ENCODE measurements at regions not wholly inside any gene's neighbourhood (a gene's known extent, or its start where the extent isn't known, plus 50 kb on each side); places are given as distances from the start of the nearest gene placed in this dataset.
"Not testable (repeated sequence)": the region's sequence is repeated elsewhere in the genome, so short reads cannot be mapped to it uniquely, and the experiment has no call there.

DNA sequence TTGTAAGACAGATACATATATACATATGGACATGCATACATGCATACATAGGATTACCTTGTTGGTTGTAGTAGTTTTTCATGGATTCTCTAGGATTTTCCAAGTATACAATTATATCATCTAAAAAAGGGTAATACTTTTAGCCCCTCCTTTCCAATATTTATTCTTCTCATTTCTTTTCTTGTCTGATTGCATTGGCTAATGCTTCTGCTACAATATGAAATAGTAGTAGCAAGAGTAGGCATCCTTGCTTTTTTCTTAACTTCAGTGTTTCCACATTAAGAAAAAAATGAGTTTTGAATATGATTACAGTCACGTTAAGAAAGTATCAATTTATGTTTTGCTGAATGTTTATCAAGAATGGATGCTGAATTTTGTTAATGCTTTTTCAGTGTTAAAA lies 58.0 kb downstream of the RBFOX3 start:
- no peak for DNase-seq (ENCODE audit: low read depth, low spot score)
- TF ChIP-seq, protein P1, sequence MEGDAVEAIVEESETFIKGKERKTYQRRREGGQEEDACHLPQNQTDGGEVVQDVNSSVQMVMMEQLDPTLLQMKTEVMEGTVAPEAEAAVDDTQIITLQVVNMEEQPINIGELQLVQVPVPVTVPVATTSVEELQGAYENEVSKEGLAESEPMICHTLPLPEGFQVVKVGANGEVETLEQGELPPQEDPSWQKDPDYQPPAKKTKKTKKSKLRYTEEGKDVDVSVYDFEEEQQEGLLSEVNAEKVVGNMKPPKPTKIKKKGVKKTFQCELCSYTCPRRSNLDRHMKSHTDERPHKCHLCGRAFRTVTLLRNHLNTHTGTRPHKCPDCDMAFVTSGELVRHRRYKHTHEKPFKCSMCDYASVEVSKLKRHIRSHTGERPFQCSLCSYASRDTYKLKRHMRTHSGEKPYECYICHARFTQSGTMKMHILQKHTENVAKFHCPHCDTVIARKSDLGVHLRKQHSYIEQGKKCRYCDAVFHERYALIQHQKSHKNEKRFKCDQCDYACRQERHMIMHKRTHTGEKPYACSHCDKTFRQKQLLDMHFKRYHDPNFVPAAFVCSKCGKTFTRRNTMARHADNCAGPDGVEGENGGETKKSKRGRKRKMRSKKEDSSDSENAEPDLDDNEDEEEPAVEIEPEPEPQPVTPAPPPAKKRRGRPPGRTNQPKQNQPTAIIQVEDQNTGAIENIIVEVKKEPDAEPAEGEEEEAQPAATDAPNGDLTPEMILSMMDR (IDR thresholded peaks at IDR 0.05; ENCODE audit: low read depth, low read length): no peak
- in situ Hi-C loops (cut with HindIII; ENCODE audit: low sequenced_read_pairs): no loop called here
- no peak overlapping the region for H3K4me3 ChIP-seq (ENCODE audit: low read depth, low read length)

DNA sequence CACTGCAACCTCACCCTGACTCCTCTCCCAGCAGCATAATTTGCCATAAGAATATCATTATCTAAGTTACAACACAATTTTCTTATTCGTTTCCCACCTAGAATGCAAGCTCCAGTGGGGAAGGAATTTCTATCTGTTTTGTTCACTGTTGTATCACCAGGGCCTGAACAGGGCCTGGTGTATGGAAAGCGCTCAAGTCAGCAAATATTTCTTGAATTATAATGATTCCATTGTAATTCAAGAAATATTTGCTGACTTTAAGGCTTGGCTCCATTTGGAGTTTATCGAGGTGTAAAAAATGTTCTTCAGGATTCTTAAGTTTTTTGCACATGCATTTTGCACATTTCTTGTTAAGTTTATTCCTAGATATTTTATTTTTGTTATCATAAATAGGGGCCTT lies 58.4 kb downstream of the RBFOX3 start:
- DNase-seq (ENCODE audit: low read depth, low spot score): no peak
- in situ Hi-C loops (cut with HindIII; ENCODE audit: low sequenced_read_pairs): no loop called here
- no peak overlapping the region for H3K4me3 ChIP-seq (ENCODE audit: low read depth, low read length)
- TF ChIP-seq, protein P1 (IDR thresholded peaks at IDR 0.05; ENCODE audit: low read depth, low read length): no peak

DNA sequence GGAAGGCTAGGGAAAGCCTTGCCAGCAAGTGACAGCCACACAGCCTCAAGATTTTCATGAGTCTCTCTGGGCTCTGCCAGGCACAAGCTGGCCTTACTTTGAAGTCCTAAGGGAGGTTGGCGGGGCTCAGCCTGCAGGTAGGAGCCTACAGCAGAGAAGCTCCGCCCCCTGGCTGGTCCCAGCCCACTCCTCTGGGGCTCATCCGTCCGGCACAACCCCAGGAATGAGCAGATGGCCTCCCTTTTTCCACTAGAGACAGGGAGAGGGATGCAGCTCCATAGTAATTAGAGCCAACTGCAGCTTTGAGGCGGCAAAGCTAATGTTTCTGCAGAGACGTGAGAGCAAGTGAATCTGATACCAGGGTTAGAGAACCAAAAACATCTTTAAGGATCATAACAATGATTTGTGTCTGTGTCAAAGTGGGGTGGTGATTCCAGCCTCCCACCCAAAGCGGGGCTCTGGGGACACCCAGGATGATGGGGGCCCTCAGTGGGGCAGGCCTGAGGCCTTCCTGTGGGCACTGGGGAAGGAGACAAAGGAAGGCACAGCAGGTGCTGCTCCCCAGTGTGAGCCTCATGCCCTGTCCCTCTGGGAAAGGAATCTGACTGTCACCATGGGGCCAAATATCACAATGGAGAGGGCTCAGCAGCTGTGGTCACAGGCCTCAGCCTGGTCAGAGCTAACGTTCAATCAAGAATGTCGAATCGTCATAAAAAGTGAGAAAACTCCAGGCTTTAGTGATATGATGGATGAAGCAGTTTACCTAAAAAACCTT lies 61.5 kb downstream of the RBFOX3 start:
- no peak overlapping the region for H3K4me3 ChIP-seq (ENCODE audit: low read depth, low read length)
- TF ChIP-seq, protein P1 (IDR thresholded peaks at IDR 0.05; ENCODE audit: low read depth, low read length): no peak
- in situ Hi-C loops (cut with HindIII; ENCODE audit: low sequenced_read_pairs): no loop called here
- DNase-seq (ENCODE audit: low read depth, low spot score): no peak

DNA sequence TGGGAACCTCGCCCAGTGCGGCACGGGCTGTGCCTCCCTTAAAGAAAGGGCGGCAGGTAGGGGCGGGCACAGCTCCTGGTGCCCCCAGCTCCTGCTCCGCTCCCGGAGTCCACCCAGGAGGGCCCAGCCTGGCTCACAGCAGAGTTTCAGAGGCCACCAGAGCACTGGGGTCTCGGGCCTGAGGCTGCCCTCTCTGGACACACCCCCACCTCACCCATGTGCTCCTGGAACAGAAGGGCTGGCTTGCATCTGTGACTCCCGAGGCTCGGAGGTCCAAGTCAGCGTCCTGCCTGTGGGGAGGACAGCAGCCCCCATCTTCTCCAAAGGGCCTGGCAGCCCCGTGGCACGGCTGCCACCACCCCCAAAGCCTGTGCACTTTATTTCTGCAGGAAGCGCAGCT lies 62.7 kb downstream of the RBFOX3 start:
- in situ Hi-C loops (cut with HindIII; ENCODE audit: low sequenced_read_pairs): no loop called here
- DNase-seq (ENCODE audit: low read depth, low spot score): no peak
- TF ChIP-seq, protein P1 (IDR thresholded peaks at IDR 0.05; ENCODE audit: low read depth, low read length): no peak
- H3K4me3 ChIP-seq (ENCODE audit: low read depth, low read length): no peak overlapping the region

DNA sequence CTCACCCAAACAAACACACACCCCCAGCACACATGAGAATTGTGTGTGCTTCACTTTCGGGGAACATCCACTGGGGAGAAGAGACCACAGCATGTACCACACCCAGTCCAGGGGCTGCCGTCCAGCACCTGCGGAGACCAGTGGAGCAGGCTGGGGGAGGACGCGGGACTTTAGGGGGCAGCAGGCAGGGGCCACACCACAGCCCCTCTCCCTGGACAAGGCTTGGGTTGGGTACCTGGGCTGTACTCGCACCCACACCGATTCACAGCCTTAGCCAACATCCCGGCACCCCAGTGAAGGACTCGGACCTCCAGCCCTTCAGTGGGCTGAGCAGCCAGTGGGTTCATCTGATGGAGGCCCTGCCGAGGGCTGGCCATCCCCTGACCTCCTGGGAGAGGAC lies 63.3 kb downstream of the RBFOX3 start:
- DNase-seq (ENCODE audit: low read depth, low spot score): no peak
- in situ Hi-C loops (cut with HindIII; ENCODE audit: low sequenced_read_pairs): no loop called here
- H3K4me3 ChIP-seq (ENCODE audit: low read depth, low read length): no peak overlapping the region
- TF ChIP-seq, protein P1 (IDR thresholded peaks at IDR 0.05; ENCODE audit: low read depth, low read length): no peak

DNA sequence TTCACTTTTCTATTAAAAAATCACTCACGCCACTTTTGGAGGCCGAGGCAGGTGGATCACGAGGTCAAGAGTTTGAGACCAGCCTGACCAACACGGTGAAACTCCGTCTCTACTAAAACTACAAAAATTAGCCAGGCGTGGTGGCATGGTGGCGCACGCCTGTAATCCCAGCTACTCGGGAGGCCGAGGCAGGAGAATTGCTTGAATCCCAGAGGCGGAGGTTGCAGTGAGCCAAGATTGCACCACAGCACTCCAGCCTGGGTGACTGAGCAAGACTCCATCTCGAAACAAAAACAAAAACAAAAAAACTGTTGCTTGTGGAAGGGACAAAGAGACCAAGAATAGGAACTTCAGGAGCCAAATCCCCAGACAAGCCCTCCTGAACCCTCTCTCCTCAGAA lies 63.7 kb downstream of the RBFOX3 start:
- H3K4me3 ChIP-seq (ENCODE audit: low read depth, low read length); in situ Hi-C loops (cut with HindIII; ENCODE audit: low sequenced_read_pairs); DNase-seq (ENCODE audit: low read depth, low spot score): not testable (repeated sequence)

DNA sequence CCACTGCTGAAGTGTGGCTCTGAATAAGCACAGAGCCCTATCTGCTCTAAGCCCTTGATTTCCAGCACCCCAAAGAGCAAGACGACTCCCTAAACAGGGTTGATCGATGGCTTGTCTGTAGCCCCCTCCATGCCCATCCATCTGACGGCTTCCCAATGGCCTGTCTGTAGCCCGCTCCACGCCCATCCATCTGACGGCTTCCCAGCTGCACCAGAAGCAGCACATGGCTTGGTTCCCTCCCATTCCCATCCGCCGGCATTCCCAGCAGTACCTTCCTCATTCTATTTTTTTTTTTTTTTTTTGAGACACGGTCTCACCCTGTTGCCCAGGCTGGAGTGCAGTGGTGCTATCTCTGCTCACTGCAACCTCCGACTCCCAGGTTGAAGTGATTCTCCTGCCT lies 64.5 kb downstream of the RBFOX3 start:
- in situ Hi-C loops (cut with HindIII; ENCODE audit: low sequenced_read_pairs): no loop called here

More for the DNA sequence above, 64.5 kb downstream of the RBFOX3 start:
- no peak overlapping the region for H3K4me3 ChIP-seq (ENCODE audit: low read depth, low read length)
- TF ChIP-seq, protein P1 (IDR thresholded peaks at IDR 0.05; ENCODE audit: low read depth, low read length): no peak
- no peak for DNase-seq (ENCODE audit: low read depth, low spot score)
